ENCODE measurements at regions not wholly inside any gene's neighbourhood (a gene's known extent, or its start where the extent isn't known, plus 50 kb on each side); places are given as distances from the start of the nearest gene placed in this dataset.
"Not testable (repeated sequence)": the region's sequence is repeated elsewhere in the genome, so short reads cannot be mapped to it uniquely, and the experiment has no call there.

GRCh38 chr15:22194739-22195617, 114.7 kb downstream of the OR4M2 start:
- POLR2A ChIA-PET; DNase-seq (ENCODE audit: extremely low spot score); CTCF ChIA-PET: not testable (repeated sequence)

DNA sequence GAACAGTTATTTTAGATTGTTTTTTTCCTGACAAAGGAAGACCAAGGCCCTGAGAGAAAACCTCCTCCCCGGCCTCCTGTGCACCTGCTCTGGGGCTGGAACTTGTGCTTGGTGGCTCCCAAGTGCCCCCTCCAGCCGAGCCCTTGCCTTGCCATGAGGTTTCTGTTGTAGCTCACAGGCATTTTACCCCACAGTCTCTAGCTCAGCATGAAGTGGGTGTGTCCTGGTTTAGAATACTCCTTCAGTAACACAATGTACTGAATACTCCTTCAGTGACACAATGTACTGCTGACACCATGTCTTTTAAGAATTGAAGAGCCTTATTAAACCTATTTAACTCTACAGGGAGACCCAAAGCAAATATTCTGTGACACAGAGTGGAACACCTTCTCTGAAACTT, 116.1 kb downstream of the OR4M2 start:
- DNase-seq (ENCODE audit: extremely low spot score); POLR2A ChIA-PET; CTCF ChIA-PET: not testable (repeated sequence)

DNA sequence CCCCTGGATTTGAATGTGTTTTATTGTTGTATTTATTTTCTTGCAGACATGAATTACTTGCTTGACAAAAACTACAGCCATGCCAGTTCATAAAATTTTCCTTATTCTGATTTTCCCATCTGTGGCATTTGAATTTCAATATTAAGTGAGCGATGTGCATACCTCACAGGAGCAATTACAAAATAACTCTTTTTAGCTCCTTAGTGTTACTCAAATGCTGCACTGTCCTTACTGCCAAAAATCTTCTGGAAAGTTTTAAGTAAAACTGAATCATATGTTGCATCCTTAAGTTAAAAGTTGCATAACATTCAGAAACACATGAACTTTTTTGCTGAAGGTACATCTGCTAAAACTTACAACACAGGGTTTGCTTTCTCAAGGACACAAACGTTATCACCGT, 120.1 kb downstream of the OR4M2 start:
- DNase-seq (ENCODE audit: extremely low spot score); POLR2A ChIA-PET; CTCF ChIA-PET: not testable (repeated sequence)

GRCh38 chr15:22201993-22202659, 121.8 kb downstream of the OR4M2 start:
- DNase-seq (ENCODE audit: extremely low spot score); POLR2A ChIA-PET; CTCF ChIA-PET: not testable (repeated sequence)

GRCh38 chr15:22203208-22203607, 122.9 kb downstream of the OR4M2 start:
- DNase-seq (ENCODE audit: extremely low spot score); CTCF ChIA-PET; POLR2A ChIA-PET: not testable (repeated sequence)

GRCh38 chr15:22209086-22209485, 128.8 kb downstream of the OR4M2 start:
- DNase-seq (ENCODE audit: extremely low spot score); POLR2A ChIA-PET; CTCF ChIA-PET: not testable (repeated sequence)

- POLR2A ChIA-PET; DNase-seq (ENCODE audit: extremely low spot score): not testable (repeated sequence)
- CTCF ChIA-PET: interaction anchor here (0.6 to 9.0 kb wide), 19 partner anchors 12 to 1873 kb away, joined by 3 to 230 read pairs (median 5); no protein-coding TSS in a partner anchor
These were observed 142.3 kb downstream of the OR4M2 start for GRCh38 chr15:22222596-22222995.

DNA sequence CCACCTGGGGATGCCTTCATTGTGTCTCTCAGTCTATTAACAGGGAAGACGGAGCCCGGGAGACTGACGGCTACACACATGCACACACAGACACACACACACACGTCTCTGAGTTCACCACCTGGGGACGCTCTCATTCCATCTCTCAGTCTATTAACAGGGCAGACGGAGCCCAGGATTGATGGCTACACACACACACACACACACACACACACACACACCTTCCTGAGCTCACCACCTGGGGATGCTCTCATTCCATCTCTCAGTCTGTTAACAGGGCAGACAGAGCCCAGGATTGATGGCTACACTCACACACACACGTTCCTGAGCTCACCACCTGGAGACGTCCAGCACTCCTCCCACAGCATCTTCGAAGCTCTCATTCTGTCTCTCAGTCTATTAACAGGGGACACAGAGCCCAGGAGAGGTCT, 143.9 kb downstream of the OR4M2 start:
- ChIA-PET CTCF (interaction anchor here (0.8 to 9.0 kb wide), 14 partner anchors 10 to 1879 kb away, joined by 3 to 230 read pairs (median 6); no protein-coding TSS in a partner anchor), POLR2A (no interaction called here)
- peak; percentile 7 for TF ChIP-seq CTCF (IDR thresholded peaks at IDR 0.05; ENCODE audit: control extremely low read depth, extremely low read depth, low read depth, missing control alignments)
- DNase-seq (ENCODE audit: extremely low spot score): no peak

- POLR2A ChIA-PET; DNase-seq (ENCODE audit: extremely low spot score): not testable (repeated sequence)
- CTCF ChIA-PET: interaction anchor here (1.0 to 9.0 kb wide), 10 partner anchors 9 to 1878 kb away, joined by 3 to 230 read pairs (median 12); no protein-coding TSS in a partner anchor
These were observed 144.6 kb downstream of the OR4M2 start for GRCh38 chr15:22224961-22225360.

- ChIA-PET CTCF (interaction anchor here (0.9 to 9.0 kb wide), 7 partner anchors 12 to 1879 kb away, joined by 4 to 230 read pairs (median 28); no protein-coding TSS in a partner anchor), POLR2A (no interaction called here)
- no peak for TF ChIP-seq CTCF (IDR thresholded peaks at IDR 0.05; ENCODE audit: control extremely low read depth, extremely low read depth, low read depth, missing control alignments)
- no peak for DNase-seq (ENCODE audit: extremely low spot score)
These were observed 145.9 kb downstream of the OR4M2 start for GRCh38 chr15:22226034-22226790.

Measured in GM10248 (cell line).